ENCODE measurements at regions not wholly inside any gene's neighbourhood (a gene's known extent, or its start where the extent isn't known, plus 50 kb on each side); places are given as distances from the start of the nearest gene placed in this dataset.

DNA sequence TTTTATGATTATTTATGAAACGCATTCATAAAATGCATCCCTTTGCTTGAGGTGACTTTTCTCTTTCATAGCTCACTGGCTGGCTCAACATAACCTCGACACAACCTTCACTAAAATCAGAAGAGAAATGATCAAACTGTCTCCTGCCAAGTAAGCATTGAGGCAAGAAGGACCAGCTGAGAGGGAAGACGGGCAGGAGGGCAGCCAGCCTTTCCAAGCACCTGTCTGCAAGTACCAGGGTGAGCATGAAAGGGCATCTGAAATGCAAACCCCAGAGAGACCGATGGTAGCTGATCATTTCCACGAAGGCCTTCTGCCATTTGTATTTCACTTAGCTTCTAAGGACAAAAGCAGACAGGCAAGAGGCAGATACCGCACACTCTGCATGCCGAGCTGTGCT, 52.1 kb upstream of the RPH3AL start:
- Histone ChIP-seq H3K27me3 (ENCODE audit: insufficient read depth) (no peaks in the 10 kb centered on the region), H4K20me1 (replicated peaks; ENCODE audit: insufficient read depth) (no peaks in the 10 kb centered on the region), H3K79me2 (replicated peaks; ENCODE audit: insufficient read depth) (no peaks in the 10 kb centered on the region), H2AFZ (no peak overlapping the region), H3K27ac (ENCODE audit: low read depth) (no peak overlapping the region), H3K4me3 (no peak overlapping the region), H3K4me1 (ENCODE audit: insufficient read depth) (no peaks in the 10 kb centered on the region), H3K36me3 (ENCODE audit: insufficient read depth) (no peaks in the 10 kb centered on the region), H3K9me2 (ENCODE audit: insufficient read depth) (no peaks in the 10 kb centered on the region), H3F3A (replicated peaks; ENCODE audit: low read depth) (peaks cover 5% of the 10 kb centered on the region; the same call in 1 of the 2 replicates), H3K4me2 (no peak overlapping the region)
- H3K9me3 Mint-ChIP-seq, result peaks cover 15% of the 10 kb centered on the region
- TF ChIP-seq ZNF331 (CRISPR knock-in tag; IDR thresholded peaks at IDR 0.05; ENCODE audit: low read depth) (no peak), EZH2phosphoT487 (IDR thresholded peaks at IDR 0.05; ENCODE audit: unreplicated experiment) (no peak), CREB1 (CRISPR knock-in tag; IDR thresholded peaks at IDR 0.05; ENCODE audit: low read depth) (no peak), ZNF114 (CRISPR knock-in tag; IDR thresholded peaks at IDR 0.05) (no peak), NANOG (IDR thresholded peaks at IDR 0.05; ENCODE audit: borderline replicate concordance) (no peak), STAT1 (IDR thresholded peaks at IDR 0.05; ENCODE audit: unreplicated experiment) (no peak), POLR2AphosphoS5 (IDR thresholded peaks at IDR 0.05; ENCODE audit: low read depth) (no peak), JUNB (IDR thresholded peaks at IDR 0.05; ENCODE audit: unreplicated experiment) (no peak), EZH2 (IDR thresholded peaks at IDR 0.05; ENCODE audit: low read depth, unreplicated experiment) (no peak)
- TF ChIP-seq, protein P1, sequence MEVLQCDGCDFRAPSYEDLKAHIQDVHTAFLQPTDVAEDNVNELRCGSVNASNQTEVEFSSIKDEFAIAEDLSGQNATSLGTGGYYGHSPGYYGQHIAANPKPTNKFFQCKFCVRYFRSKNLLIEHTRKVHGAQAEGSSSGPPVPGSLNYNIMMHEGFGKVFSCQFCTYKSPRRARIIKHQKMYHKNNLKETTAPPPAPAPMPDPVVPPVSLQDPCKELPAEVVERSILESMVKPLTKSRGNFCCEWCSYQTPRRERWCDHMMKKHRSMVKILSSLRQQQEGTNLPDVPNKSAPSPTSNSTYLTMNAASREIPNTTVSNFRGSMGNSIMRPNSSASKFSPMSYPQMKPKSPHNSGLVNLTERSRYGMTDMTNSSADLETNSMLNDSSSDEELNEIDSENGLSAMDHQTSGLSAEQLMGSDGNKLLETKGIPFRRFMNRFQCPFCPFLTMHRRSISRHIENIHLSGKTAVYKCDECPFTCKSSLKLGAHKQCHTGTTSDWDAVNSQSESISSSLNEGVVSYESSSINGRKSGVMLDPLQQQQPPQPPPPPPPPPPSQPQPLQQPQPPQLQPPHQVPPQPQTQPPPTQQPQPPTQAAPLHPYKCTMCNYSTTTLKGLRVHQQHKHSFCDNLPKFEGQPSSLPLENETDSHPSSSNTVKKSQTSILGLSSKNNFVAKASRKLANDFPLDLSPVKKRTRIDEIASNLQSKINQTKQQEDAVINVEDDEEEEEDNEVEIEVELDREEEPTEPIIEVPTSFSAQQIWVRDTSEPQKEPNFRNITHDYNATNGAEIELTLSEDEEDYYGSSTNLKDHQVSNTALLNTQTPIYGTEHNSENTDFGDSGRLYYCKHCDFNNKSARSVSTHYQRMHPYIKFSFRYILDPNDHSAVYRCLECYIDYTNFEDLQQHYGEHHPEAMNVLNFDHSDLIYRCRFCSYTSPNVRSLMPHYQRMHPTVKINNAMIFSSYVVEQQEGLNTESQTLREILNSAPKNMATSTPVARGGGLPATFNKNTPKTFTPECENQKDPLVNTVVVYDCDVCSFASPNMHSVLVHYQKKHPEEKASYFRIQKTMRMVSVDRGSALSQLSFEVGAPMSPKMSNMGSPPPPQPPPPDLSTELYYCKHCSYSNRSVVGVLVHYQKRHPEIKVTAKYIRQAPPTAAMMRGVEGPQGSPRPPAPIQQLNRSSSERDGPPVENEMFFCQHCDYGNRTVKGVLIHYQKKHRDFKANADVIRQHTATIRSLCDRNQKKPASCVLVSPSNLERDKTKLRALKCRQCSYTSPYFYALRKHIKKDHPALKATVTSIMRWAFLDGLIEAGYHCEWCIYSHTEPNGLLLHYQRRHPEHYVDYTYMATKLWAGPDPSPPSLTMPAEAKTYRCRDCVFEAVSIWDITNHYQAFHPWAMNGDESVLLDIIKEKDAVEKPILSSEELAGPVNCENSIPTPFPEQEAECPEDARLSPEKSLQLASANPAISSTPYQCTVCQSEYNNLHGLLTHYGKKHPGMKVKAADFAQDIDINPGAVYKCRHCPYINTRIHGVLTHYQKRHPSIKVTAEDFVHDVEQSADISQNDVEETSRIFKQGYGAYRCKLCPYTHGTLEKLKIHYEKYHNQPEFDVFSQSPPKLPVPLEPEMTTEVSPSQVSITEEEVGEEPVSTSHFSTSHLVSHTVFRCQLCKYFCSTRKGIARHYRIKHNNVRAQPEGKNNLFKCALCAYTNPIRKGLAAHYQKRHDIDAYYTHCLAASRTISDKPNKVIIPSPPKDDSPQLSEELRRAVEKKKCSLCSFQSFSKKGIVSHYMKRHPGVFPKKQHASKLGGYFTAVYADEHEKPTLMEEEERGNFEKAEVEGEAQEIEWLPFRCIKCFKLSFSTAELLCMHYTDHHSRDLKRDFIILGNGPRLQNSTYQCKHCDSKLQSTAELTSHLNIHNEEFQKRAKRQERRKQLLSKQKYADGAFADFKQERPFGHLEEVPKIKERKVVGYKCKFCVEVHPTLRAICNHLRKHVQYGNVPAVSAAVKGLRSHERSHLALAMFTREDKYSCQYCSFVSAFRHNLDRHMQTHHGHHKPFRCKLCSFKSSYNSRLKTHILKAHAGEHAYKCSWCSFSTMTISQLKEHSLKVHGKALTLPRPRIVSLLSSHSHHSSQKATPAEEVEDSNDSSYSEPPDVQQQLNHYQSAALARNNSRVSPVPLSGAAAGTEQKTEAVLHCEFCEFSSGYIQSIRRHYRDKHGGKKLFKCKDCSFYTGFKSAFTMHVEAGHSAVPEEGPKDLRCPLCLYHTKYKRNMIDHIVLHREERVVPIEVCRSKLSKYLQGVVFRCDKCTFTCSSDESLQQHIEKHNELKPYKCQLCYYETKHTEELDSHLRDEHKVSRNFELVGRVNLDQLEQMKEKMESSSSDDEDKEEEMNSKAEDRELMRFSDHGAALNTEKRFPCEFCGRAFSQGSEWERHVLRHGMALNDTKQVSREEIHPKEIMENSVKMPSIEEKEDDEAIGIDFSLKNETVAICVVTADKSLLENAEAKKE (CRISPR knock-in tag; IDR thresholded peaks at IDR 0.05), result no peak
- TF ChIP-seq, protein P2, sequence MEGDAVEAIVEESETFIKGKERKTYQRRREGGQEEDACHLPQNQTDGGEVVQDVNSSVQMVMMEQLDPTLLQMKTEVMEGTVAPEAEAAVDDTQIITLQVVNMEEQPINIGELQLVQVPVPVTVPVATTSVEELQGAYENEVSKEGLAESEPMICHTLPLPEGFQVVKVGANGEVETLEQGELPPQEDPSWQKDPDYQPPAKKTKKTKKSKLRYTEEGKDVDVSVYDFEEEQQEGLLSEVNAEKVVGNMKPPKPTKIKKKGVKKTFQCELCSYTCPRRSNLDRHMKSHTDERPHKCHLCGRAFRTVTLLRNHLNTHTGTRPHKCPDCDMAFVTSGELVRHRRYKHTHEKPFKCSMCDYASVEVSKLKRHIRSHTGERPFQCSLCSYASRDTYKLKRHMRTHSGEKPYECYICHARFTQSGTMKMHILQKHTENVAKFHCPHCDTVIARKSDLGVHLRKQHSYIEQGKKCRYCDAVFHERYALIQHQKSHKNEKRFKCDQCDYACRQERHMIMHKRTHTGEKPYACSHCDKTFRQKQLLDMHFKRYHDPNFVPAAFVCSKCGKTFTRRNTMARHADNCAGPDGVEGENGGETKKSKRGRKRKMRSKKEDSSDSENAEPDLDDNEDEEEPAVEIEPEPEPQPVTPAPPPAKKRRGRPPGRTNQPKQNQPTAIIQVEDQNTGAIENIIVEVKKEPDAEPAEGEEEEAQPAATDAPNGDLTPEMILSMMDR (conservative IDR thresholded peaks at IDR 0.05; ENCODE audit: low read depth in 2 of 2), result no peak
- TF ChIP-seq, protein P3, sequence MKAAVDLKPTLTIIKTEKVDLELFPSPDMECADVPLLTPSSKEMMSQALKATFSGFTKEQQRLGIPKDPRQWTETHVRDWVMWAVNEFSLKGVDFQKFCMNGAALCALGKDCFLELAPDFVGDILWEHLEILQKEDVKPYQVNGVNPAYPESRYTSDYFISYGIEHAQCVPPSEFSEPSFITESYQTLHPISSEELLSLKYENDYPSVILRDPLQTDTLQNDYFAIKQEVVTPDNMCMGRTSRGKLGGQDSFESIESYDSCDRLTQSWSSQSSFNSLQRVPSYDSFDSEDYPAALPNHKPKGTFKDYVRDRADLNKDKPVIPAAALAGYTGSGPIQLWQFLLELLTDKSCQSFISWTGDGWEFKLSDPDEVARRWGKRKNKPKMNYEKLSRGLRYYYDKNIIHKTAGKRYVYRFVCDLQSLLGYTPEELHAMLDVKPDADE (IDR thresholded peaks at IDR 0.05), result no peak
- TF ChIP-seq, protein P4, sequence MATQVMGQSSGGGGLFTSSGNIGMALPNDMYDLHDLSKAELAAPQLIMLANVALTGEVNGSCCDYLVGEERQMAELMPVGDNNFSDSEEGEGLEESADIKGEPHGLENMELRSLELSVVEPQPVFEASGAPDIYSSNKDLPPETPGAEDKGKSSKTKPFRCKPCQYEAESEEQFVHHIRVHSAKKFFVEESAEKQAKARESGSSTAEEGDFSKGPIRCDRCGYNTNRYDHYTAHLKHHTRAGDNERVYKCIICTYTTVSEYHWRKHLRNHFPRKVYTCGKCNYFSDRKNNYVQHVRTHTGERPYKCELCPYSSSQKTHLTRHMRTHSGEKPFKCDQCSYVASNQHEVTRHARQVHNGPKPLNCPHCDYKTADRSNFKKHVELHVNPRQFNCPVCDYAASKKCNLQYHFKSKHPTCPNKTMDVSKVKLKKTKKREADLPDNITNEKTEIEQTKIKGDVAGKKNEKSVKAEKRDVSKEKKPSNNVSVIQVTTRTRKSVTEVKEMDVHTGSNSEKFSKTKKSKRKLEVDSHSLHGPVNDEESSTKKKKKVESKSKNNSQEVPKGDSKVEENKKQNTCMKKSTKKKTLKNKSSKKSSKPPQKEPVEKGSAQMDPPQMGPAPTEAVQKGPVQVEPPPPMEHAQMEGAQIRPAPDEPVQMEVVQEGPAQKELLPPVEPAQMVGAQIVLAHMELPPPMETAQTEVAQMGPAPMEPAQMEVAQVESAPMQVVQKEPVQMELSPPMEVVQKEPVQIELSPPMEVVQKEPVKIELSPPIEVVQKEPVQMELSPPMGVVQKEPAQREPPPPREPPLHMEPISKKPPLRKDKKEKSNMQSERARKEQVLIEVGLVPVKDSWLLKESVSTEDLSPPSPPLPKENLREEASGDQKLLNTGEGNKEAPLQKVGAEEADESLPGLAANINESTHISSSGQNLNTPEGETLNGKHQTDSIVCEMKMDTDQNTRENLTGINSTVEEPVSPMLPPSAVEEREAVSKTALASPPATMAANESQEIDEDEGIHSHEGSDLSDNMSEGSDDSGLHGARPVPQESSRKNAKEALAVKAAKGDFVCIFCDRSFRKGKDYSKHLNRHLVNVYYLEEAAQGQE (IDR thresholded peaks at IDR 0.05; ENCODE audit: unreplicated experiment), result no peak
- no peak overlapping the region for H3K4me3 Mint-ChIP-seq
- ATAC-seq (no peak), DNase-seq (ENCODE audit: low spot score) (no peak)
- no peak overlapping the region for H3K27ac Mint-ChIP-seq
- H3K27me3 Mint-ChIP-seq (ENCODE audit: insufficient read depth, low read depth, poor library complexity), result peaks cover 9% of the 10 kb centered on the region
- H3K4me1 Mint-ChIP-seq, result peaks cover 5% of the 10 kb centered on the region; the same call in 1 of the 3 replicates
- H3K36me3 Mint-ChIP-seq (ENCODE audit: low read depth), result peaks cover 8% of the 10 kb centered on the region; the same call in 2 of the 3 replicates

Data from GM23338 (cell line).